Nephron (organoid): ENCODE measurements at regions not wholly inside any gene's neighbourhood (a gene's known extent, or its start where the extent isn't known, plus 50 kb on each side); places are given as distances from the start of the nearest gene placed in this dataset.

ENCODE experiments used
- H3K27ac Mint-ChIP-seq, 3 experiments: 2 replicates each; pipeline ENCODE4 v1.8.0; 2020; ENCODE audit warnings: mixed read lengths in 3 of 3, mild to moderate bottlenecking in 2 of 3, moderate library complexity in 1 of 3
- H3K27me3 Mint-ChIP-seq: 2 replicates; pipeline ENCODE4 v1.8.0; 2021; ENCODE audit warnings: low read depth, mild to moderate bottlenecking, moderate library complexity, mixed read lengths
- H3K36me3 Mint-ChIP-seq: 2 replicates; pipeline ENCODE4 v1.8.0; 2020; ENCODE audit warnings: low read depth, mixed read lengths
- H3K4me1 Mint-ChIP-seq: 2 replicates; pipeline ENCODE4 v1.8.0; 2020; ENCODE audit warnings: mixed read lengths
- H3K4me3 Mint-ChIP-seq, 3 experiments: 2 replicates each; pipeline ENCODE4 v1.8.0; 2020; ENCODE audit warnings: mild to moderate bottlenecking in 3 of 3, mixed read lengths in 3 of 3, moderate library complexity in 2 of 3
- H3K9me3 Mint-ChIP-seq: 2 replicates; pipeline ENCODE4 v1.8.0; 2020; ENCODE audit warnings: mixed read lengths
- CTCF ChIP-seq, 3 experiments: fragments of 200-600 bp; sonication (generic); IDR thresholded peaks; one replicate each; pipeline ENCODE4 v1.5.0; 2021; ENCODE audit warnings: antibody characterized with exemption in 3 of 3; ENCODE audit not compliant: unreplicated experiment in 3 of 3

- H3K36me3 Mint-ChIP-seq: no peaks in the 10 kb centered on the region
- H3K27ac Mint-ChIP-seq: peak overlapping the region; percentile 69 to 93 (median 87)
- TF ChIP-seq CTCF (IDR thresholded peaks at IDR 0.05; ENCODE audit: unreplicated experiment in 3 of 3): no peak
- H3K4me1 Mint-ChIP-seq: peaks cover 73% of the 10 kb centered on the region
- peaks cover 6% of the 10 kb centered on the region for H3K27me3 Mint-ChIP-seq
- H3K9me3 Mint-ChIP-seq: peaks cover 3% of the 10 kb centered on the region
- peak overlapping the region in 2 of 3 experiments; percentile 74 to 79 for H3K4me3 Mint-ChIP-seq
Observed at GRCh38 chr10:36117231-36117630, 475.1 kb upstream of the FZD8 start.

GRCh38 chr10:36116731-36117130 lies 474.6 kb upstream of the FZD8 start:
- peak overlapping the region in 2 of 3 experiments; percentile 74 to 79 for H3K4me3 Mint-ChIP-seq
- peaks cover 76% of the 10 kb centered on the region for H3K4me1 Mint-ChIP-seq
- TF ChIP-seq CTCF (IDR thresholded peaks at IDR 0.05; ENCODE audit: unreplicated experiment in 3 of 3): no peak
- H3K36me3 Mint-ChIP-seq: no peaks in the 10 kb centered on the region
- peak overlapping the region; percentile 69 to 93 (median 87) for H3K27ac Mint-ChIP-seq
- H3K27me3 Mint-ChIP-seq: peaks cover 6% of the 10 kb centered on the region
- peaks cover 3% of the 10 kb centered on the region for H3K9me3 Mint-ChIP-seq

GRCh38 chr10:36116040-36116439 lies 473.9 kb upstream of the FZD8 start:
- H3K9me3 Mint-ChIP-seq: peaks cover 3% of the 10 kb centered on the region
- peak overlapping the region in 2 of 3 experiments; percentile 19 to 79 for H3K4me3 Mint-ChIP-seq
- H3K4me1 Mint-ChIP-seq: peaks cover 75% of the 10 kb centered on the region
- peaks cover 6% of the 10 kb centered on the region for H3K27me3 Mint-ChIP-seq
- peak overlapping the region; percentile 69 to 93 (median 87) for H3K27ac Mint-ChIP-seq
- no peak for TF ChIP-seq CTCF (IDR thresholded peaks at IDR 0.05; ENCODE audit: unreplicated experiment in 3 of 3)
- H3K36me3 Mint-ChIP-seq: no peaks in the 10 kb centered on the region

- H3K4me1 Mint-ChIP-seq: peaks cover 74% of the 10 kb centered on the region
- peaks cover 3% of the 10 kb centered on the region for H3K9me3 Mint-ChIP-seq
- H3K27me3 Mint-ChIP-seq: peaks cover 3% of the 10 kb centered on the region
- TF ChIP-seq CTCF (IDR thresholded peaks at IDR 0.05; ENCODE audit: unreplicated experiment in 3 of 3): no peak
- H3K36me3 Mint-ChIP-seq: no peaks in the 10 kb centered on the region
- peak overlapping the region; percentile 50 to 93 (median 87) for H3K27ac Mint-ChIP-seq
- H3K4me3 Mint-ChIP-seq: peak overlapping the region in 2 of 3 experiments; percentile 11 to 79
Observed at GRCh38 chr10:36115364-36115763, 473.3 kb upstream of the FZD8 start.

- TF ChIP-seq CTCF (IDR thresholded peaks at IDR 0.05; ENCODE audit: unreplicated experiment in 3 of 3): no peak
- Mint-ChIP-seq H3K27me3 (no peaks in the 10 kb centered on the region), H3K4me1 (peaks cover 73% of the 10 kb centered on the region), H3K9me3 (peaks cover 3% of the 10 kb centered on the region), H3K4me3 (peak overlapping the region in 1 of 3 experiments; percentile 79), H3K36me3 (no peaks in the 10 kb centered on the region), H3K27ac (peak overlapping the region; percentile 11 to 87 (median 14))
Observed at GRCh38 chr10:36114913-36115312, 472.8 kb upstream of the FZD8 start.

- Mint-ChIP-seq H3K27ac (peak overlapping the region in 1 of 3 experiments; percentile 14), H3K36me3 (no peaks in the 10 kb centered on the region)
- TF ChIP-seq CTCF (IDR thresholded peaks at IDR 0.05; ENCODE audit: unreplicated experiment in 3 of 3): no peak
Observed at GRCh38 chr10:36114141-36114540, 472.0 kb upstream of the FZD8 start.

More at GRCh38 chr10:36114141-36114540, 472.0 kb upstream of the FZD8 start:
- Mint-ChIP-seq H3K4me3 (no peak overlapping the region), H3K9me3 (peaks cover 3% of the 10 kb centered on the region), H3K27me3 (no peaks in the 10 kb centered on the region), H3K4me1 (peaks cover 70% of the 10 kb centered on the region)
